Effector CD8-positive, alpha-beta T cell (primary cell): ENCODE measurements at regions not wholly inside any gene's neighbourhood (a gene's known extent, or its start where the extent isn't known, plus 50 kb on each side); places are given as distances from the start of the nearest gene placed in this dataset.

Experiments used
- DNase-seq: peaks from one replicate; lab custom pipeline; 2025; lab: John Stamatoyannopoulos, UW

DNA sequence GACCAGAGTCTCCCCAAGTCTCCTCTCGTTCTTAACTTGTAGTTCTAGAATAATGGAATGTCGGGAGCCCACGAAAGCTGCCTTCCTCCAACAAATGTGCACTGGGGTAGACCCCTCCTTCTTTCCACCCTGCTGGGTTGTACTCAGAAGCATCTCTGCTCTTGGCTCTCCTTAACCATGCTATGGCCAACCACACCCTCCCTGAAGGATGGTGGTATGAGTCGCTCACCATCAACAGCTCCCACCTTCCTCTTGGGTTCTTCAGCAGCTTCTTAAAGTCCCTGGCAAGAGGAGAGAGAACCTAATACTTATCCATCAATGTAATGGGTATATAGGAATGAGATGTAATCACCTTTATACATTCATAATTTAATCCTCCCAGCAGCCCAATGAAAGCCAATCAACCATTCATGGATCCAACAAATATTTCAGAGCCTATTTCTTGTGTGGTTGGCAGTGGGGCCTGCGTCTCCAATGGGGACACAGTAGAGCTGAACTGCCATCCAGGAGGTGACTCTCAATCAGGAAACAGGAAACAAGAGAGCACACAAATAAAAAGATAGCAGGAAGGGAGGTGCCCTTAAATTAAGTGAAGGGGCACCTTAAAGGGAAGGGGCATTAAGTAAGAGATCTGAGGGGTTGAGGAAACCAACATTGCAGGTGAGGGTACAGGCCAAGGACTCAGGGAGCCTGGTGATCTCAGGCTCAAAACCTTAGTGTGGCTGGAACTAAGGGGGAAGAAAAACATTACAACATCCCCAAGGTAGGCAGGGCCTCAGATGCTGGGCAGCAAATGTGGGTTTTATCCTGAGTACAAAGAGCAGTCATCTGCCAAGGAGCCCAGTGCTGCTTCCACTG lies 64.4 kb upstream of the ETS2 start:
- no peak for DNase-seq

DNA sequence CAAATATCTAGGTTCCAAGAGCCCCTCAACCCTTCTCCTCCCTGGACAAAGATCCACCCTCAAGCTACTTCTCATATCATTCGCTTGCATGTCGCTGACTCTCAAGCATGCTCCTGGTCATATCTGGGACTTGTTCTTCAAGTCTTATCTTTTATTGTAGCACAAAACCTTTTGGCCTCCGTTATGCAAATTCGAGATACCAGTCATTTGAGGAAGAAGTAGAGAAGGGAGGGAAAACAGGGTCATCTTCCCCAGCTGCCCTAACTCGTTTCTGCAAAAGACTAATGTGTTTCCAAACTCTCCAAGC lies 63.8 kb upstream of the ETS2 start:
- no peak for DNase-seq

DNA sequence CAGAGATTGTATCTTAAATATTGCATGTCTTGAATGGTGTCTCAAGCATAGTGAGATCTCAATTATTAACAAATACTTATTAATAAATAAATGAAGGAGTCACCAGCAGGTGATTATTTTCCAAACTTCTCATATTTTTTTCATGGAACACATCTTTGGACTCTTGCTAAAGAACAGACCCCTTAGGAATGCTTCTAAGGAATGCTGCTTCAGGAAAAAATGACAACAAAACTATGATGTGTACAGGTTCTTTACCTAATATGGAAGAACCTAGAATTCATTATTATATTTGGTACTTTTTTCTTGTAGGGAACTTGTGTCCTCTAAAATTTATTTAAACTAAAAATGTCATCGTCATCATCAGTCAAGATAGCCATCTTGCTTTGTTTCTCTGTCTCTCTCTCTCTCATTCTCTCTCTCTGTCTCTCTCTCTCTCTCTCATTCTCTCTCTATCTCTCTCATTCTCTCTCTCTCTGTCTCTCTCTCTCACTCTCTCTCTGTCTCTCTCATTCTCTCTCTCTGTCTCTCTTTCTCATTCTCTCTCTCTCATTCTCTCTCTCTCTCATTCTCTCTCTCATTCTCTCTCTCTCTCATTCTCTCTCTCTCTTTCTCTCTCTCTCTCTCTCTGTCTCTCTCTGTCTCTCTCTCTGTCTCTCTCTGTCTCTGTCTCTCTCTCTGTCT lies 63.0 kb upstream of the ETS2 start:
- no peak for DNase-seq

DNA sequence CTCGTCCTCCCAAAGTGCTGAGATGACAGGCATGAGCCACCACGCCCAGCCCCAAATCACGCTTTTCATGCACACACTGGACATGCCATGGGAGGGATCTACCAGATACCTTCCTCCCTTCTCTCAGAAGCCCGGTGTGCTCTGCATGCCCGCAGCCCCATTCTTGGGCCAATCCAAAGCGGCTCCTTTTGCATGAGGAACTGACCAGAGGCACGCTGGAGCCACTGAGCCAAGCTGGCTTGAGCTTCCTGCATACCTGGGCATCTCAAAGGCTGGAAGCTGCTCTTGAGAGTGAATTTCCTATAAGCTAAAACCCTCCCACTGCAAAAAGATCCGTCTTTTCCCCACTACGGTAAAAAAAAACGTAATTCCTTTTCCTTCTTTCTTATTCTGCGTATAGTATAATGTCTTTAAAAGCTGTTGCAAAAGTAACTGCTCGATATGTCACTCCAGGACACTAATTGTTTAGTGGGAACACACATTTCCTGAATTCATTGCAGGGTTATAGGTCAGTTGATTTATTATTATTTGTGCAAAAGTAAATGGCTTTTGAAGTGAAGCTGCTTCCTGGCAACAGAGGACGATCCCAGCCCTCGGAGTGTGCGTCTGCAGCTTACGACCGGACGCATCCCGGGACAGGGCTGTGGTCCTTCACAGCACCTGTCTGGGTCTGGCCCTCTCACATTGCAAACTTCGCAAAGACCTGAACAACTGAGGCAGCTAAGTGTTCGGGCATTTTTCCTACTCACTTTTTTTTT lies 61.8 kb upstream of the ETS2 start:
- no peak for DNase-seq

DNA sequence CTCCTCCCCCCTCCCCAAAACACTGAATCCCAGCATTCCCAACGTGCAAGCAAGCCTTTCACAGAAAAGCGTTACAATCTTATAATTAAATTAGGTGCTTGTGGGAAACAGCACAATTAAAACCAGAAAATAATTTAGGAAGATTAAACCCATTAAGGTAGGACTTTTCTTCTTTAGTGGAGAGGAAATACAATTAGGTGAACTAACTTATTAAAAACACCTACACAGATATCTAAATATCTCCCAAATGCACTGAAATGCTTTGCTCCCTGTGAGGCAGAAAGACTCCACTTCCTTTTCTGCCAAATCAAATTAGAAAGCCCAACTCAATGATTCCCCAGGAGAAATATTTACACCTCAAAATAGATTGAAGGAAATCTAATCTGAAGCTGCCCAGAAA lies 60.9 kb upstream of the ETS2 start:
- no peak for DNase-seq

DNA sequence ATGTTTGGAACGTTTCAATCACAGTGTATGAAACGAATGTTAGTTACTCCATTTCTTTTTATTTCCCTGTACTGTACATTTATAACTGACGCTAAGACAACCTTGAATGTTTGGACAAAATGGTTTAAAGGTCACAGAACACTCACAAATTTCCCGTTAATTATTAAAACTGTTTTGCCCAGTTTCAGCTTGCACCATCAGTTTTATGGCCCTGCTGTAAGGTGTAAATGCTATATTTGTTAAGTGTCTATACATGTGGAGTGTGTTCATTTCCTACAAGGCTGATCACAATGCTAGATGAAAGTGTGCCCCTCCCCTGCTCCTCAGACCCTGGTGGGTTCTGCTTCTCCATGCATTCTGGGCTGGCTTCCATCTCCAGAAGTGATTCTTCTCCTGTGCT lies 57.9 kb upstream of the ETS2 start:
- no peak for DNase-seq

DNA sequence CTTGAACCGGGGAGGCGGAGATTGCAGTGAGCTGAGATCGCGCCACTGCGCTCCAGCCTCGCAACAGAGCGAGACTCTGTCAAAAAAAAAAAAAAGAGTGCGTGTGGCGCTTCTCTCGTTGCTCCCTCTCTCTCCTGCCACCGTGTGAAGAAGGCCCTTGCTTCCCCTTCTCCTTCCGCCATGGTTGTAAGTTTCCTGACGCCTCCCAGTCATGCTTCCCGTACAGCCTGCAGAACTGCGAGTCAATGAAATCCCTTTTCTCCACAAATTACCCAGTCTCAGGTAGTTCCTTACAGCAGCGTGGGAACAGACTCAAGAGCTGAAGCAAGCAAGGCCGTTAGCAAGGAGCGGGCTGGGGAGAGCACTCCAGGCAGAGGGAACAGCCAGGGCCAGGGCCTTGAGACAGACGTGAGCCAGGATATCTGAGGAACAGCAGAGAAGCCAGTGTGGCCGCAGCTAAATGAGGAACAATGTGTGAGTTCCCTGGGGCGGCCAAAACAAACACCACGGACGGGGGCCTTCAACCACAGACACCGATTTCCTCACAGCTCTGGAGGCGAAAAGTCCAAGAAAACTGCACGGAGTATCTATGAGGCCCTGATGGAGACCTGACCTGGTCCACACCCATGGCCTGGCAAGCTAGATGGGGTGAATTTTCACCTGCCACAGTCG lies 54.2 kb upstream of the ETS2 start:
- DNase-seq, result no peak

DNA sequence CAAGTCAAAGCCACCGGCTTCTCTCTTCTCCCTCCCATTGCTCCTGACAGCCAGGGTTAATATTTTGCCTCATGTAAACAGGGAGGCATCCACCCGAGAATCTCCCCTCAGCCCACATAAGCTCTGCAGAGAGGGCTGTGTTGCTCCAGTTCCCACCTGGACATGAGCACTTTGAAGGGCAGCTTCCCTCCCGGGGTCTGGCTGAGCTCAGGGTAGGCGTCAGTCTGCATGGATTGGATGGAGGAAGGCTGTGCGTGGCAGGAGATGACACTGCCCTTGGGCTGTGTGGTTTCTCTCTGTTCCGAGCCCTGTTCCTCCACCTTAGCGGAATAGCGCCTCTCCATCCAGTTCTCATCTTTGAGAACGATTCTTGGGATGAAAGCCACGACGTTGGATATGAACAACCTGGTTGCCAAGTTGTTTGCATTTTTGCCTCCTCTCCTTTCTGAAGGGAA lies 53.7 kb upstream of the ETS2 start:
- DNase-seq, result no peak

DNA sequence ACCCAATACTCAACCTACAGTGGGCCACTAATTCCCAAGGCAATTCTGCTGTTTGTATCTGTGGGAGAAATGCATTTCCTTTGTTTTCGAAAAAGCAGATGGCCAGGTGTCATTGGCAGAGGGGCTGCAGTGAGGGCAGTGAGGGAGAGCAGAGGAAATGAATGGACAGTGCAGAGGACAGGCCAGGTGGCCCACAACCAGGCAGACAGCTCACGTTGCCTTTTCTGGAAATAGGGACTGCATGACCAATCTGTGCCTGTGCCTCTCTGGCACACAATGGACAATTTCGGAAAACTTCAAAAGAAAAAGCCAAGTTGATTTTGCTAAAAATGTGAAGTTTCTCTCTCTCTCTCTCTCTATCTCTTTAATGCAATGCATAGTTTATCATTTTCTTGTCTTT lies 52.6 kb upstream of the ETS2 start:
- DNase-seq, result no peak

DNA sequence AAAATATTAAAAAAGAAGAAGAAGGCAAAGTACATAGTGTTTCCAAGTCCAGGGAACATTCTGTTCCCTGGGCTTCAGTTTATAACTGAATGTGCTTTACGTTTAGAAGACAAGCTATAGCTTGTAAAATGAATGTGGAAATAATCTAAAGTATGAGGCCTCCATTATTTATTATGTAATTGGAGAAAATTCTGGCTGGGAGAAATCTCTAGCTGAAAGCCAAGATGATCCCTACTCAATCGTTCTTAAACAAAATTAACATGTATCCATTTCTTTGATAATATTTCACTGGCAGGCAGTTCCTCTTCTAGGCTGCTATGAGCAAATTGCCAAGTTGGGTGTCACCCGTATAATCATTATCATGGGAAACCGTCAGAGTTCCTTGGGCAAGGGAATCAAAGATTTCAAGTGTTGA lies 52.2 kb upstream of the ETS2 start:
- no peak for DNase-seq
